GM12878 (cell line): ENCODE measurements at regions not wholly inside any gene's neighbourhood (a gene's known extent, or its start where the extent isn't known, plus 50 kb on each side); places are given as distances from the start of the nearest gene placed in this dataset.

Source experiments
- ATAC-seq: fragments of 200-7000 bp; cut with Tn5 transposase; 3 replicates; pipeline ENCODE4 v1.9.1; 2020; ENCODE audit warnings: mild to moderate bottlenecking, moderate library complexity
- BruUV-seq: library from RNA; stranded (reverse); fragments of 400-500 nt; replicated peaks from 2 replicates; lab custom pipeline; 2021; lab: Mats Ljungman, UMichigan
- CTCF ChIA-PET: fragments of 300-600 bp; sonication (Branson Sonifier 250); formaldehyde crosslinking; extraction: SDS; loops from one replicate; lab custom pipeline; 2021; ENCODE audit warnings: inconsistent platforms; lab: Yijun Ruan, JAX
- POLR2A ChIA-PET: fragments of 350-600 bp; formaldehyde crosslinking; extraction: SDS; loops from one replicate; lab custom pipeline; 2021; ENCODE audit warnings: inconsistent platforms; lab: Charles Lee
- RAD21 ChIA-PET: fragments of 300-600 bp; sonication (Branson Sonifier 250); formaldehyde crosslinking; loops from one replicate; lab custom pipeline; 2023; ENCODE audit warnings: antibody characterized with exemption; ENCODE audit not compliant: unreplicated experiment; lab: Charles Lee
- SMC1A ChIA-PET: fragments of 300-600 bp; sonication (Branson Sonifier 250); formaldehyde crosslinking; loops from one replicate; lab custom pipeline; 2023; ENCODE audit not compliant: unreplicated experiment, uncharacterized antibody; lab: Charles Lee
- DNase-seq: peaks from one replicate; pipeline ENCODE4 v3.0.0-alpha.2; 2011; ENCODE audit warnings: low read depth, low spot score
- FAIRE-seq: peaks from 3 replicates; lab custom pipeline; 2011; peaks lifted over from hg19 to GRCh38; lab: Jason Lieb, UNC
- H2AFZ ChIP-seq: 2 replicates; pipeline ENCODE4 v1.6.0; 2011; ENCODE audit warnings: low read depth, low read length, control low read depth; ENCODE audit not compliant: control insufficient read depth
- H3K27ac ChIP-seq: 2 replicates; pipeline ENCODE4 v1.5.1; 2011; ENCODE audit warnings: control low read depth; ENCODE audit not compliant: control insufficient read depth, insufficient read depth
- H3K27me3 ChIP-seq, 2 experiments: replicated peaks in 1 of 2; 2 replicates each; pipeline versions ENCODE4 v1.6.0 to v1.6.1; 2011; ENCODE audit warnings: low read length in 1 of 2; ENCODE audit not compliant: control insufficient read depth in 2 of 2, insufficient read depth in 2 of 2
- H3K36me3 ChIP-seq, 2 experiments: 2 replicates each; pipeline ENCODE4 v1.5.1; 2011; ENCODE audit warnings: low read length in 1 of 2; ENCODE audit not compliant: control insufficient read depth in 2 of 2, insufficient read depth in 2 of 2
- H3K4me1 ChIP-seq: 2 replicates; pipeline ENCODE4 v1.6.1; 2011; ENCODE audit warnings: mild to moderate bottlenecking, low read length, moderate library complexity, mixed read lengths; ENCODE audit not compliant: control insufficient read depth, insufficient read depth
- H3K4me2 ChIP-seq: 2 replicates; pipeline ENCODE4 v1.6.0; 2011; ENCODE audit warnings: control low read depth; ENCODE audit not compliant: control insufficient read depth, insufficient read depth
- H3K4me3 ChIP-seq: fragments of 200-600 bp; sonication (generic); 2 replicates; pipeline ENCODE4 v1.5.1; 2016
- H3K79me2 ChIP-seq: 2 replicates; pipeline ENCODE4 v1.6.0; 2011; ENCODE audit warnings: low read length; ENCODE audit not compliant: control insufficient read depth, insufficient read depth
- H3K9ac ChIP-seq: 2 replicates; pipeline ENCODE4 v1.8.0; 2011; ENCODE audit warnings: low read length, control low read depth, mixed read lengths; ENCODE audit not compliant: control insufficient read depth, insufficient read depth
- H3K9me3 ChIP-seq: replicated peaks from 3 replicates; pipeline ENCODE4 v1.5.1; 2011; ENCODE audit warnings: mild to moderate bottlenecking, low read length; ENCODE audit not compliant: control insufficient read depth, insufficient read depth
- H4K20me1 ChIP-seq: 2 replicates; pipeline ENCODE4 v1.6.0; 2011; ENCODE audit not compliant: control insufficient read depth, insufficient read depth
- CBX5 ChIP-seq: sonication (generic); IDR thresholded peaks from 2 replicates; pipeline ENCODE4 v1.6.1; 2016; ENCODE audit warnings: low read depth, moderate library complexity, mild to moderate bottlenecking, inconsistent platforms
- EZH2 ChIP-seq: IDR thresholded peaks from 2 replicates; pipeline ENCODE4 v1.6.1; 2012; ENCODE audit warnings: low read depth, mild to moderate bottlenecking, control low read depth, inconsistent platforms, low read length, borderline replicate concordance; ENCODE audit not compliant: control insufficient read depth
- POLR2AphosphoS2 ChIP-seq: IDR thresholded peaks from 2 replicates; pipeline ENCODE4 v1.6.1; 2011; ENCODE audit warnings: low read depth, mild to moderate bottlenecking, low read length, improper control_type of control experiment, moderate library complexity
- RAD21 ChIP-seq: IDR thresholded peaks from 2 replicates; pipeline ENCODE4 v1.6.1; 2011; ENCODE audit warnings: mild to moderate bottlenecking, low read depth, low read length, moderate library complexity; ENCODE audit not compliant: insufficient read depth
- ZBTB11 ChIP-seq: fragments of 450-650 bp; formaldehyde crosslinking; IDR thresholded peaks from 2 replicates; pipeline ENCODE4 v1.5.0; 2022; ENCODE audit warnings: mild to moderate bottlenecking, missing genetic modification characterization
- WGBS: methylation state at CpG from one replicate; pipeline ENCODE4 v1.1.6; 2016; ENCODE audit warnings: low lambda C conversion rate; ENCODE audit not compliant: insufficient replicate concordance, insufficient coverage; ENCODE audit errors: missing lambda C conversion rate; 5-methylcytosine and 5-hydroxymethylcytosine counted together
- in situ Hi-C: fragments of 300-500 bp; cut with MboI; formaldehyde crosslinking; loops from 9 replicates; pipeline ENCODE4 v1.14.3; 2018; ENCODE audit warnings: mixed read lengths
- intact Hi-C: fragments of 100-400 bp; cut with micrococcal nuclease; formaldehyde crosslinking; loops from one replicate; pipeline ENCODE4 v1.14.2; 2022; ENCODE audit not compliant: unreplicated experiment

GRCh38 chr14:104239861-104240301 lies 101.5 kb downstream of the KIF26A start:
- no peaks in the 10 kb centered on the region for H3K27me3 ChIP-seq
- RAD21 ChIA-PET, result no interaction called here
- no peaks in the 10 kb centered on the region for H4K20me1 ChIP-seq
- POLR2A ChIA-PET, result no interaction called here
- no peaks in the 10 kb centered on the region for H3K4me1 ChIP-seq
- ATAC-seq, result no peak
- no peak overlapping the region for H2AFZ ChIP-seq
- no peak for FAIRE-seq
- in situ Hi-C loops, result no loop called here
- SMC1A ChIA-PET, result no interaction called here
- H3K4me3 ChIP-seq, result no peak overlapping the region
- H3K4me2 ChIP-seq, result no peak overlapping the region
- H3K9ac ChIP-seq, result no peak overlapping the region
- TF ChIP-seq POLR2AphosphoS2 (no peak), ZBTB11 (no peak), EZH2 (no peak), RAD21 (no peak), CBX5 (no peak)
- TF ChIP-seq, all 136 proteins: peak for 0
- no peak overlapping the region for H3K27ac ChIP-seq
- DNase-seq, result no peak
- H3K79me2 ChIP-seq, result no peaks in the 10 kb centered on the region
- intact Hi-C loops, result no loop called here
- H3K36me3 ChIP-seq, result no peaks in the 10 kb centered on the region
- no TSS peak for BruUV-seq
- CTCF ChIA-PET, result no interaction called here
- WGBS, result 32% methylated on average over 17 of the region's 17 CpGs
- H3K9me3 ChIP-seq, result no peaks in the 10 kb centered on the region; the same call in 2 of the 3 replicates
